ENCODE measurements at regions not wholly inside any gene's neighbourhood (a gene's known extent, or its start where the extent isn't known, plus 50 kb on each side); places are given as distances from the start of the nearest gene placed in this dataset.

DNA sequence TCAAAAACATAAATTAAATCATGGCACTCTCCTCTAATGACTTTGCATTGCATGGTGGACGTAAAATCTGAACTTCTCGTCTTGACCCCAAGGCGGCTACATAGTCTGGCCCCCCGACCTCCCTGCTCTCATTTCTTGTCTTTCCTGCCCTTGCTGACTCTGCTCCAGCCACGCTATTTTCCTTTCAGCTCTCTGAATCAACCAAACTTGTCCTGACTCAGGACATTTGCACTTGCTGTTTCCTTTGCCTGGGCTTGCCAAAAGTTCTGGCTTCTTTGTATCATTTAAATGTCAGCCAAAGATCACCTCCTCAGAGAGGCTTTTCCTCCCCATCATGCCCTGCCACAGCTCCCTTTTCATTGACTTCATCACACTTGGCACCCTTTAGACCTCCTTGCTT, 107.7 kb upstream of the NFE2L3 start:
- DNase-seq (ENCODE audit: extremely low read depth, low read depth, low spot score): no peak

GRCh38 chr7:26046150-26046549, 105.8 kb upstream of the NFE2L3 start:
- no peak for DNase-seq (ENCODE audit: extremely low read depth, low read depth, low spot score)

- DNase-seq (ENCODE audit: extremely low read depth, low read depth, low spot score): no peak
These were observed 105.1 kb upstream of the NFE2L3 start for GRCh38 chr7:26046878-26047277.

DNA sequence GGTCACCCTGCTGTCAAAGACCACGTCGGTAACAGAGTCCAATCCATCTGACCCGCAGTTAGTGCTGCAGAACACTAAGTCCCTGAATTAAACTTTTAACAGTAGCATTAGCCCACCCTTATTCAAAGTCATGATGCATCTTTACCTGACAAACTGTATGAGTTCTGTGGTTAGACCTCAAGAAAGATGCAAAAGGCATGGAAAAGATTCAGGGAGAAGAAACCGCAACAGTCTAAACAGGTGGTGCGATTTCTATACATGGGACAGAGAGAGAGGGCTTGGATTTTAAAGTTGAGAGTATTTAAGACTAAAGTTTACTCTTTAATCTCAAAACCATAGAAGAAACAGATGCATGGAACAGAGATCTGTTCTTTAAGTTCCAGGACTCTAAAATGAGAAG, 103.3 kb upstream of the NFE2L3 start:
- no peak for DNase-seq (ENCODE audit: extremely low read depth, low read depth, low spot score)

DNA sequence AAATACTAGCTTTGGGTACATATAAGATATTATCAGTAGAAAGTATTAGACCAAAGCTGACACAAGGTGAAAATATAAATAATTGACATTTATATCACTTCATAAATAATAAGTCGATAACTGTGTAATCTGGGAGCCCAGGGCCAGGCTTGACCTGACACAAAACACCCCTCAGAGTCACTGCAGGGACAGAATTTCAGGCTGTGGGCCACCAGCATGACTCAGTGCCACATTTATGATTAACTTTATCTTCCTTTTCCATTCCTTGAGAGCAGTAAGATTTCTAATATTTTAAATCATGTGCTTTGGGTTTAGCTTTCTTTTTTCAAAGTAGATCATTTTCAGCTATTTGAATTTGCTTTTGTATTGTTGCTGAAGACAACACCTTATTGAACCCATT, 102.9 kb upstream of the NFE2L3 start:
- no peak for DNase-seq (ENCODE audit: extremely low read depth, low read depth, low spot score)

GRCh38 chr7:26051021-26051420, 101.0 kb upstream of the NFE2L3 start:
- no peak for DNase-seq (ENCODE audit: extremely low read depth, low read depth, low spot score)

DNA sequence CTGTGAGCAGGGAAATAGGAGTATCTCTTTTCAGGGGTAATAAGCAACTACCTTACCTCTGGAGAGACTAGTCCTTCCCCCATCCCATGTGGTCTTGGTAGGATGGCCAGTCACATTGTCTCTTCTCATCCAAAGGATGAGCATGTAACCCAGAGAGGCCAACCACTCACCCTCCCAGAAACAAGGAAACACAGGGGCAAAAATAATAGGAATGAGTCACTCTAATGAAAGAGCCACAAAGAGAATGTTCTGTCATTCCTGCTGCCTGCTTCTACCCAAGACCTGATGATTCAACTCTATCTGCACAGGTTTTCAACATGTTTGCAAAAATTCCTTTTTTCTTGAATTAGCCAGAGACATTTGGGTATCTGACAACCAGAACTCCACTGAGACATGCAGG, 99.3 kb upstream of the NFE2L3 start:
- DNase-seq (ENCODE audit: extremely low read depth, low read depth, low spot score): no peak

DNA sequence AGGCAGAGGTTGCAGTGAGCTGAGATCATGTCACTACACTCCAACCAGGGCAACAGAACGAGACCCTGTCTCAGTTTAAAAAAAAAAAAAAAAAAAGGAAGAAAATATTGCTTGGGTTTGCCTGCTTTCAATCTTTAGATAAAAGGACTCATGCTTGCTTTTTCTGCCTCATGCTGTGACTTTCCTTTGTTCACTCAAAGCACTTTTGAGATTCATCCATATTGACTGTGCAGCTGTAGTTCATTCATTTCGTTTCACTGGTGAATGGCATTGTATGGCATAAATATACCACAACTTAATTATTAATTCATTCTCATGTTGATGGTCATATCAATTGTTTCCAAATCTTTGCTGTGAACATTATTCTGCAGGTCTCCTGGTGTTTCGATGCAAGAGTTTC, 97.6 kb upstream of the NFE2L3 start:
- no peak for DNase-seq (ENCODE audit: extremely low read depth, low read depth, low spot score)

DNA sequence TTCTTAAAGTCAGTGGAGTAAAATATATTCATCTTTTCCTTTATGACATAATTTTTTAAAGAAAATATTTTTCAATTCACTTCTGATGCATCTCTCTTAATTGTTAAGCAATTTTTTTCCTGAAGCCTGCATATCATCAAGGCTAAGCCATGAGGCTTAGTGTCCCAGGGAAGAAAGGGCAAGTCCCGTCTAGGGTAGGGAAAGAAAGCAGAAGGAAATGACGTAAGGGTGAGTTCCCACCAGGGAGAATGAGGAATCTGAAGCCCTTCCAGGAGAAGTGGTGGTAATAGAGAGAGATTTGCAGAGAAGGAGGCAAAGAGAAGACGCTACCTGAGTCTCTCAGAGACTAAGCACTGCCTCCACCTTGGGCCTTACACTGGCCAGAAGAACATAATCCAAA, 96.8 kb upstream of the NFE2L3 start:
- DNase-seq (ENCODE audit: extremely low read depth, low read depth, low spot score): no peak

DNA sequence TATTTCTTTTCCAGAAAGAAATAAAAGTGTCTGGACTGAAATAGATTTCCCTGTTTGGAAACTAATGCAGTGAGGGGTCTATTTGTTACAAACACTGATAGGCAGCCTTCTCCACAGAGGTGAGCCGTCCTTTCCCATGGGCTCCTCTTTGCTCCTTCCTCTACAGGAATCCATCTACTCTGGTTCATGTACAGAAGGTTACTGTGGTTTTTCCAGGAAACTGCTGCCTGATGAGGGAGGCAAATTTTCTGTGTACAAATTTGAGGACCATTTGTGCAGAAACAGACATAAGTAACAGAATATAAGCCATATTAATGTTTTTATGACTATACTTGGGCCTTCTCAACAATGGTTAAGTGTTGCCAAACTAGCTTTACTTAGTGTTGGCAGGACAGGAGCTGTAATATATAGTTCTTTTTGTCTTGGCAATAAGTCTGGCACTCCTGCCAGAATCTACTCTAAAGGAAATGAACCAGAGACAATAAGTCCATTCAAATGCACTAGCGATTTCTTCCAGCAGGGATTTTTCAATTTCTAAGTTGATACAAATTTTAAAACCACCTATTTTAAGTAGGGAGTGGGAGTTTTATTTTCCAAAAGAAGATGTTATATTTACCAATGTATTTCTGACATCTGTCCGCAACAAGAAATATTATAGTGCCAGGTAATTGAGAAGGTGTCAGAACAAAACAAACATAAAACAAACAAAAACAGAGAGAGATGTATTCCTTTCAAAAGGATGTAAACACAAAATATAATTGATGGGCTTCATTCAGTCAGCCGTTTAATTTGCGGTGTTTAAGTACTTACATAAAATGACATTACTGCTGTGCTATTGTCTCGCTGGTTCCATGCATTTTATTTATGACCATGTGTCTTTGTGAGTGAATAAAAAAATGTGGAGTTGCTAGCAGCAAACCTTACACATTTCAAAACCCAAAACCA, 91.0 kb upstream of the NFE2L3 start:
- no peak for DNase-seq (ENCODE audit: extremely low read depth, low read depth, low spot score)

- no peak for DNase-seq (ENCODE audit: extremely low read depth, low read depth, low spot score)
These were observed 90.1 kb upstream of the NFE2L3 start for GRCh38 chr7:26061678-26062603.

- DNase-seq (ENCODE audit: extremely low read depth, low read depth, low spot score): no peak
These were observed 86.3 kb upstream of the NFE2L3 start for GRCh38 chr7:26065652-26066051.

DNA sequence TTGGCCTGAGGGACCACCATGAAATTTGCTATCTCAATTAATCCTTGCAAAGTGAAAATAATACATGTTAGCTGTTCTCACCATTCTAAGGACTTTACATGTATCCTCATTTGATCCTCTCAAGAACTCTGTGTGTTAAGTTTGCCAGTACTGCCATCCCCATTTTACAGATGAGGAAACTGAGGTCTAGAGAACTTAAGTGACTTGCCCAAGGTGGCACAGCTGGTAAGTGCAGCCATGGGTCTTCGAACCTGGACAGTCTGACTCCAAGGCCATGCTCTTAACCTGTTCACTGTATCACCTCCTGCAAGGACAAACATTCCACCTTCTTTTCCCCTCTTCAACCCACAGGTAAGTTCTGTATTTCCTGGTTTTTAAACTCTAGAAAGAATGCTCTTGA, 85.3 kb upstream of the NFE2L3 start:
- DNase-seq (ENCODE audit: extremely low read depth, low read depth, low spot score): no peak

- no peak for DNase-seq (ENCODE audit: extremely low read depth, low read depth, low spot score)
These were observed 81.7 kb upstream of the NFE2L3 start for GRCh38 chr7:26070290-26070689.

- no peak for DNase-seq (ENCODE audit: extremely low read depth, low read depth, low spot score)
These were observed 80.2 kb upstream of the NFE2L3 start for GRCh38 chr7:26071622-26072456.

GRCh38 chr7:26073041-26073440, 79.0 kb upstream of the NFE2L3 start:
- no peak for DNase-seq (ENCODE audit: extremely low read depth, low read depth, low spot score)

- DNase-seq (ENCODE audit: extremely low read depth, low read depth, low spot score): no peak
These were observed 77.1 kb upstream of the NFE2L3 start for GRCh38 chr7:26074919-26075318.

- DNase-seq (ENCODE audit: extremely low read depth, low read depth, low spot score): no peak
These were observed 75.3 kb upstream of the NFE2L3 start for GRCh38 chr7:26076691-26077090.

DNA sequence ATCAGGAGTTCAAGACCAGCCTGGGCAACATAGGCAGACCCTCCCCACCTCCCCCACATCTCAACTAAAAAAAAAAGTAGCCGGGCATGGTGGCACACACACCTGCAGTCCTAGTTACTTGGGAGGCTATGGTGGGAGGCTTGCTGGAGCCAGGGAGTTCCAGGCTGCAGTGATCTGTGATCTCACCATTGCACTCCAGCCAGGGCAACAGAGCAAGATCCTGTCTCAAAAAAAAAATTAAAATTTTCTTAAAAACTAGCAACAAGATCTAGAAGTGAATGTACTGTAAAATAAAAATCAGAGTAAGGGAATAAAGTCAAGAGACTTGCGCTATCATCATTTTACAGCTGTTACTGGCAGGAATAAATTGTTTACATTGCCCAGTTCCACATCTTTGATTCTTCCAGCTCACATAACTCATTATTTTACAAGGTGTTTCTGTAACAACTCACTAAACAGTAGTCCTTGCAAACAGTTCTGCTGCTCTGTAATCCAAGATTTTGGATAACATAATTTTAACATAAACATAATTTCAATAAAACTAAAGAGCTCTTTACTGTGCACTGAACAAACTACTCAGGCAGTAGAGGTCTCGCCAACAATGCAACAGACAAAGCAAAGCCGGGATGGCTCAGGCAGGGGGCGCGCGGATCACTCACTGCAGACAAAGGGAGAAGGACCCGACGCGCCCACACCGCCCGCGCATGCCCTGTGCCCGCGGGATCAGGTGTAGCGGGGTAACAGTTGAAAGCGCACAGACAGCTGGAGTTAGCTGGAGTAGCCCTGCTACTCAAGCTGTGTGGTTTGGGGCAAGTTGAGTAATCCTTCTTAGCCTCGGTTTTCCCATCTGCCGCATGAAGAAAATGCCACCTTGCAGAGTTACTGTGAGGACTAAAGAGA, 73.3 kb upstream of the NFE2L3 start:
- DNase-seq (ENCODE audit: extremely low read depth, low read depth, low spot score): no peak

DNA sequence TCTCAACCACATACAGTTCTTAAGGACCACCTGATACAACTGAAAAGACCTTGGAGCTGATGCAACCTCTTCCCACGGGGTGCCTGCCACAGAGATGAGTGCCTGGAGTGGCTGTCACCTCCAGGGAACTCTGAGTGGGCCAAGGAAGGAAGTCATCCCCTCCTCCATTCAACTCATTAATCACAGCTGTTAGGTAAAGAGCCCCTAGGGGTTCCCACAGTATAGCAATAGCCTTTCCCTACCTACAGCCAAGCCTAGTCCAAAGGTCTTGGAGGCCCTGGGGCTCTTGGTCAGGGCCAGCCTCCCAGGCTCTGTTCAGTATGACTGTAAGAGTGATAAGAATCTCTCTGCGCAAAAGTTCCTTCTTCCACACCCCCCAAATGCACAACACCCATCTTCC, 70.4 kb upstream of the NFE2L3 start:
- DNase-seq (ENCODE audit: extremely low read depth, low read depth, low spot score): no peak
